Ovary (tissue), 3 donors: ENCODE measurements at regions not wholly inside any gene's neighbourhood (a gene's known extent, or its start where the extent isn't known, plus 50 kb on each side); places are given as distances from the start of the nearest gene placed in this dataset.

Source experiments
- CTCF ChIP-seq, 3 donors: fragments of 450-650 bp in 2 of 3; fragments of 200-600 bp in 1 of 3; IDR thresholded peaks; one replicate each; pipeline versions ENCODE4 v1.5.1 to v1.8.0; 2016 to 2022; ENCODE audit warnings: antibody characterized with exemption in 3 of 3, mild to moderate bottlenecking in 1 of 3
- EP300 ChIP-seq: sonication (generic); formaldehyde crosslinking; IDR thresholded peaks from one replicate; pipeline ENCODE4 v1.6.1; 2017; ENCODE audit warnings: antibody characterized with exemption
- donor health status: DM: no; HTN: no; CAD: no.

DNA sequence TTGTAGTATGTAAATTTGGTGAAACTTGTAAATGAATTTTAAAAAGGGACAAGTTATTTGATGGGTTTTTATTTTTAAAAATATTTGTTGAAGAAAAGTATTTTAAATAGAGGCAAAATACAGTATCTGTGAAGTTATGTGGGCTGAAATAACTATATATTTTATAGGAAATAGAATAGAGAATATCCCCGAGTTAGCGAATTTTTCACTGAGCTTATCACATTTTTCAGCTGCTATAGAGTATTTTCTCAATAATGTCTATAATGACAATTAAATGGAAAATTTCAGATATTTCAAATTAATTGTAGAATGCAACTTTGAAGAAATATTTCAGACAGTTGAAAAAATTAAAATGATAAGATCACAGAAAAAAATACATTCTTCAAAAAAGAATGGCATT lies 166.4 kb upstream of the TP63 start:
- TF ChIP-seq CTCF (IDR thresholded peaks at IDR 0.05) (no peak), EP300 (no peak)
